ENCODE measurements at regions not wholly inside any gene's neighbourhood (a gene's known extent, or its start where the extent isn't known, plus 50 kb on each side); places are given as distances from the start of the nearest gene placed in this dataset.

- H3K27ac ChIP-seq (ENCODE audit: low read depth, low read length, severe bottlenecking), result no peak overlapping the region
- H3K9me3 ChIP-seq (ENCODE audit: control insufficient read depth, low read length), result peaks cover 10% of the 10 kb centered on the region
- no peaks in the 10 kb centered on the region for H3K36me3 ChIP-seq (ENCODE audit: control insufficient read depth, insufficient read depth, low read length)
- WGBS, 2 experiments (ENCODE audit: insufficient coverage in 2 of 2), result 100% methylated on average over 1 of the region's 1 CpG; no CpG with 5 or more reads in 1 of the 2 experiments
- H3K4me3 ChIP-seq (ENCODE audit: extremely low read depth, insufficient read depth, low read length, poor library complexity, severe bottlenecking), result no peak overlapping the region
- peaks cover 2% of the 10 kb centered on the region for H3K4me1 ChIP-seq (ENCODE audit: control insufficient read depth, insufficient read depth, low read length, poor library complexity, severe bottlenecking)
Measured at GRCh38 chr5:108649106-108649505, 98.6 kb upstream of the FER start.

- Histone ChIP-seq H3K4me3 (ENCODE audit: extremely low read depth, insufficient read depth, low read length, poor library complexity, severe bottlenecking) (no peak overlapping the region), H3K36me3 (ENCODE audit: control insufficient read depth, insufficient read depth, low read length) (no peaks in the 10 kb centered on the region), H3K4me1 (ENCODE audit: control insufficient read depth, insufficient read depth, low read length, poor library complexity, severe bottlenecking) (peaks cover 21% of the 10 kb centered on the region), H3K27ac (ENCODE audit: low read depth, low read length, severe bottlenecking) (peak overlapping the region; percentile 94), H3K9me3 (ENCODE audit: control insufficient read depth, low read length) (peaks cover 5% of the 10 kb centered on the region)
- 9 to 43% methylated on average over 1 of the region's 4 CpGs for WGBS, 2 experiments (ENCODE audit: insufficient coverage in 2 of 2)
Measured at GRCh38 chr5:108642170-108642906, 105.4 kb upstream of the FER start.

GRCh38 chr5:108641596-108641995, 106.1 kb upstream of the FER start:
- peak overlapping the region; percentile 94 for H3K27ac ChIP-seq (ENCODE audit: low read depth, low read length, severe bottlenecking)
- no peak overlapping the region for H3K4me3 ChIP-seq (ENCODE audit: extremely low read depth, insufficient read depth, low read length, poor library complexity, severe bottlenecking)
- H3K36me3 ChIP-seq (ENCODE audit: control insufficient read depth, insufficient read depth, low read length), result no peaks in the 10 kb centered on the region
- no peaks in the 10 kb centered on the region for H3K9me3 ChIP-seq (ENCODE audit: control insufficient read depth, low read length)
- H3K4me1 ChIP-seq (ENCODE audit: control insufficient read depth, insufficient read depth, low read length, poor library complexity, severe bottlenecking), result peaks cover 21% of the 10 kb centered on the region
- WGBS, 2 experiments (ENCODE audit: insufficient coverage in 2 of 2), result 54 to 67% methylated on average over 1 of the region's 1 CpG

GRCh38 chr5:108639366-108639765, 108.3 kb upstream of the FER start:
- Histone ChIP-seq H3K4me3 (ENCODE audit: extremely low read depth, insufficient read depth, low read length, poor library complexity, severe bottlenecking) (no peak overlapping the region), H3K9me3 (ENCODE audit: control insufficient read depth, low read length) (no peaks in the 10 kb centered on the region), H3K36me3 (ENCODE audit: control insufficient read depth, insufficient read depth, low read length) (no peaks in the 10 kb centered on the region), H3K4me1 (ENCODE audit: control insufficient read depth, insufficient read depth, low read length, poor library complexity, severe bottlenecking) (peaks cover 21% of the 10 kb centered on the region), H3K27ac (ENCODE audit: low read depth, low read length, severe bottlenecking) (peak overlapping the region; percentile 32)
- 60 to 80% methylated on average over 1 of the region's 3 CpGs for WGBS, 2 experiments (ENCODE audit: insufficient coverage in 2 of 2)

GRCh38 chr5:108638021-108638420, 109.7 kb upstream of the FER start:
- 83 to 93% methylated on average over 1 to 2 of the region's 2 CpGs for WGBS, 2 experiments (ENCODE audit: insufficient coverage in 2 of 2)
- no peak overlapping the region for H3K27ac ChIP-seq (ENCODE audit: low read depth, low read length, severe bottlenecking)
- H3K36me3 ChIP-seq (ENCODE audit: control insufficient read depth, insufficient read depth, low read length), result no peaks in the 10 kb centered on the region
- H3K4me3 ChIP-seq (ENCODE audit: extremely low read depth, insufficient read depth, low read length, poor library complexity, severe bottlenecking), result no peak overlapping the region
- no peaks in the 10 kb centered on the region for H3K9me3 ChIP-seq (ENCODE audit: control insufficient read depth, low read length)
- peaks cover 21% of the 10 kb centered on the region for H3K4me1 ChIP-seq (ENCODE audit: control insufficient read depth, insufficient read depth, low read length, poor library complexity, severe bottlenecking)

GRCh38 chr5:108637134-108637533, 110.6 kb upstream of the FER start:
- Histone ChIP-seq H3K27ac (ENCODE audit: low read depth, low read length, severe bottlenecking) (no peak overlapping the region), H3K36me3 (ENCODE audit: control insufficient read depth, insufficient read depth, low read length) (no peaks in the 10 kb centered on the region), H3K4me1 (ENCODE audit: control insufficient read depth, insufficient read depth, low read length, poor library complexity, severe bottlenecking) (peaks cover 16% of the 10 kb centered on the region), H3K4me3 (ENCODE audit: extremely low read depth, insufficient read depth, low read length, poor library complexity, severe bottlenecking) (no peak overlapping the region), H3K9me3 (ENCODE audit: control insufficient read depth, low read length) (no peaks in the 10 kb centered on the region)
- WGBS, 2 experiments (ENCODE audit: insufficient coverage in 2 of 2), result no CpG with 5 or more reads among the region's 1 CpG

- no peak overlapping the region for H3K4me3 ChIP-seq (ENCODE audit: extremely low read depth, insufficient read depth, low read length, poor library complexity, severe bottlenecking)
- no CpG with 5 or more reads among the region's 3 CpGs for WGBS, 2 experiments (ENCODE audit: insufficient coverage in 2 of 2)
- H3K27ac ChIP-seq (ENCODE audit: low read depth, low read length, severe bottlenecking), result no peak overlapping the region
Measured at GRCh38 chr5:108636135-108636853, 111.4 kb upstream of the FER start.

GRCh38 chr5:108634617-108635288, 112.9 kb upstream of the FER start:
- WGBS, 2 experiments (ENCODE audit: insufficient coverage in 2 of 2), result 100% methylated on average over 1 of the region's 1 CpG; no CpG with 5 or more reads in 1 of the 2 experiments
- no peak overlapping the region for H3K27ac ChIP-seq (ENCODE audit: low read depth, low read length, severe bottlenecking)
- no peak overlapping the region for H3K4me3 ChIP-seq (ENCODE audit: extremely low read depth, insufficient read depth, low read length, poor library complexity, severe bottlenecking)
- H3K4me1 ChIP-seq (ENCODE audit: control insufficient read depth, insufficient read depth, low read length, poor library complexity, severe bottlenecking), result peaks cover 14% of the 10 kb centered on the region
- H3K9me3 ChIP-seq (ENCODE audit: control insufficient read depth, low read length), result no peaks in the 10 kb centered on the region
- H3K36me3 ChIP-seq (ENCODE audit: control insufficient read depth, insufficient read depth, low read length), result no peaks in the 10 kb centered on the region

More at GRCh38 chr5:108636135-108636853, 111.4 kb upstream of the FER start:
- Histone ChIP-seq H3K36me3 (ENCODE audit: control insufficient read depth, insufficient read depth, low read length) (no peaks in the 10 kb centered on the region), H3K4me1 (ENCODE audit: control insufficient read depth, insufficient read depth, low read length, poor library complexity, severe bottlenecking) (peaks cover 16% of the 10 kb centered on the region), H3K9me3 (ENCODE audit: control insufficient read depth, low read length) (no peaks in the 10 kb centered on the region)

GRCh38 chr5:108634010-108634616, 113.6 kb upstream of the FER start:
- no peaks in the 10 kb centered on the region for H3K36me3 ChIP-seq (ENCODE audit: control insufficient read depth, insufficient read depth, low read length)
- no peak overlapping the region for H3K27ac ChIP-seq (ENCODE audit: low read depth, low read length, severe bottlenecking)

GRCh38 chr5:108629779-108630528, 117.7 kb upstream of the FER start:
- H3K9me3 ChIP-seq (ENCODE audit: control insufficient read depth, low read length), result no peaks in the 10 kb centered on the region
- WGBS, 2 experiments (ENCODE audit: insufficient coverage in 2 of 2), result 88% methylated on average over 1 of the region's 2 CpGs; no CpG with 5 or more reads in 1 of the 2 experiments
- H3K27ac ChIP-seq (ENCODE audit: low read depth, low read length, severe bottlenecking), result no peak overlapping the region
- H3K36me3 ChIP-seq (ENCODE audit: control insufficient read depth, insufficient read depth, low read length), result no peaks in the 10 kb centered on the region
- no peak overlapping the region for H3K4me3 ChIP-seq (ENCODE audit: extremely low read depth, insufficient read depth, low read length, poor library complexity, severe bottlenecking)
- peaks cover 3% of the 10 kb centered on the region for H3K4me1 ChIP-seq (ENCODE audit: control insufficient read depth, insufficient read depth, low read length, poor library complexity, severe bottlenecking)

More at GRCh38 chr5:108634010-108634616, 113.6 kb upstream of the FER start:
- no peak overlapping the region for H3K4me3 ChIP-seq (ENCODE audit: extremely low read depth, insufficient read depth, low read length, poor library complexity, severe bottlenecking)
- H3K4me1 ChIP-seq (ENCODE audit: control insufficient read depth, insufficient read depth, low read length, poor library complexity, severe bottlenecking), result peaks cover 8% of the 10 kb centered on the region
- H3K9me3 ChIP-seq (ENCODE audit: control insufficient read depth, low read length), result no peaks in the 10 kb centered on the region

All from mesodermal cell (in vitro differentiated cells).